Activated CD8-positive, alpha-beta memory T cell treated with anti-CD3 and anti-CD28 coated beads for 4 hours (primary cell): ENCODE measurements at regions not wholly inside any gene's neighbourhood (a gene's known extent, or its start where the extent isn't known, plus 50 kb on each side); places are given as distances from the start of the nearest gene placed in this dataset.
"Not testable (repeated sequence)": the region's sequence is repeated elsewhere in the genome, so short reads cannot be mapped to it uniquely, and the experiment has no call there.

Experiments
- DNase-seq, 2 donors: peaks; one replicate each; pipeline ENCODE4 v3.0.0-alpha.2; 2020; ENCODE audit warnings: low read depth in 2 of 2

GRCh38 chr2:225841314-225841713 is 441.8 kb downstream of the NYAP2 start:
- no peak for DNase-seq

GRCh38 chr2:225837328-225837727 is 437.8 kb downstream of the NYAP2 start:
- no peak for DNase-seq

GRCh38 chr2:225824748-225825449 is 425.4 kb downstream of the NYAP2 start:
- DNase-seq: no peak

- no peak for DNase-seq
Observed at GRCh38 chr2:225821351-225821750, 421.8 kb downstream of the NYAP2 start.

GRCh38 chr2:225820826-225821225 is 421.3 kb downstream of the NYAP2 start:
- DNase-seq: no peak

GRCh38 chr2:225814554-225814953 is 415.0 kb downstream of the NYAP2 start:
- no peak for DNase-seq

GRCh38 chr2:225806105-225806504 is 406.6 kb downstream of the NYAP2 start:
- DNase-seq: no peak

GRCh38 chr2:225802076-225802475 is 402.6 kb downstream of the NYAP2 start:
- DNase-seq: not testable (repeated sequence)

GRCh38 chr2:225797394-225797793 is 397.9 kb downstream of the NYAP2 start:
- DNase-seq: no peak

GRCh38 chr2:225794652-225795400 is 395.3 kb downstream of the NYAP2 start:
- DNase-seq: no peak

GRCh38 chr2:225793736-225794550 is 394.4 kb downstream of the NYAP2 start:
- no peak for DNase-seq

GRCh38 chr2:225788571-225789094 is 389.1 kb downstream of the NYAP2 start:
- no peak for DNase-seq

GRCh38 chr2:225787497-225787896 is 388.0 kb downstream of the NYAP2 start:
- no peak for DNase-seq

GRCh38 chr2:225781991-225782390 is 382.5 kb downstream of the NYAP2 start:
- DNase-seq: no peak

- no peak for DNase-seq
Observed at GRCh38 chr2:225781145-225781544, 381.6 kb downstream of the NYAP2 start.

- DNase-seq: no peak
Observed at GRCh38 chr2:225779829-225780228, 380.3 kb downstream of the NYAP2 start.

- DNase-seq: no peak
Observed at GRCh38 chr2:225773148-225773547, 373.6 kb downstream of the NYAP2 start.

GRCh38 chr2:225771701-225772100 is 372.2 kb downstream of the NYAP2 start:
- no peak for DNase-seq

- no peak for DNase-seq
Observed at GRCh38 chr2:225768741-225769140, 369.2 kb downstream of the NYAP2 start.

- DNase-seq: no peak
Observed at GRCh38 chr2:225766431-225766830, 366.9 kb downstream of the NYAP2 start.

- no peak for DNase-seq
Observed at GRCh38 chr2:225765820-225766219, 366.3 kb downstream of the NYAP2 start.

- DNase-seq: no peak
Observed at GRCh38 chr2:225764346-225764745, 364.8 kb downstream of the NYAP2 start.
